ENCODE measurements at regions not wholly inside any gene's neighbourhood (a gene's known extent, or its start where the extent isn't known, plus 50 kb on each side); places are given as distances from the start of the nearest gene placed in this dataset.

DNA sequence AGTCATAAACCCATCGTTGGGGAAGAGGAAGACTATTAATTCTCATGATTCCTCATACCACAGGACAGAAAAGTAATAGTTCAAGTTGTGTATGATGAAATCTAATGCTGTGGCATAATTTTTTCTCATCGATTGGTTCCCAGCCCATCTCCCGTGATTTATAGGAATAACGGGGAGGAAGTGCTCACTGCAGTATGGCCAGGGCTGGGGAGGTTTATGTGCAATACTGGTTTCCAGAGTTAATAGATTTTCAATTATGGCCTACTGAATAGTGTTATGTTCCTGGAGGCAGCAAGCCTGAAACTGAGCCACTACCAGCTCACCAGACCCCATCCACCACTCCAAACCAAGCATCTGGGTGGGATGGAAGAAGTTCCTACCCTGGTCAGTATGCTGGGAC is 147.1 kb upstream of the NCAM1 start:
- Histone ChIP-seq H3K9me3 (ENCODE audit: low read length) (no peaks in the 10 kb centered on the region), H3K4me2 (ENCODE audit: low read depth, low read length) (no peak overlapping the region), H3K79me2 (ENCODE audit: insufficient read depth, low read length) (no peaks in the 10 kb centered on the region), H3K27me3 (ENCODE audit: control insufficient read depth in 1 of 2, insufficient read depth in 2 of 2, low read length in 2 of 2) (no peaks in the 10 kb centered on the region), H3K4me1 (ENCODE audit: insufficient read depth, low read length) (no peaks in the 10 kb centered on the region), H3K36me3 (replicated peaks in 1 of 2; ENCODE audit: control insufficient read depth in 1 of 2, insufficient read depth in 2 of 2, low read length in 2 of 2) (no peaks in the 10 kb centered on the region), H2AFZ (ENCODE audit: low read length) (no peak overlapping the region), H3K4me3 (replicated peaks in 1 of 3; ENCODE audit: insufficient read depth in 1 of 3, low read depth in 2 of 3, low read length in 3 of 3) (no peak overlapping the region), H4K20me1 (ENCODE audit: insufficient read depth, low read length) (no peaks in the 10 kb centered on the region), H3K27ac (ENCODE audit: extremely low read length, insufficient read depth, low read length) (no peak overlapping the region), H3K9ac (ENCODE audit: insufficient read depth, low read depth, low read length) (no peak overlapping the region)
- no peak for ATAC-seq
- intact Hi-C loops (cut with micrococcal nuclease; ENCODE audit: unreplicated experiment) = no loop called here
- TF ChIP-seq, protein P1, sequence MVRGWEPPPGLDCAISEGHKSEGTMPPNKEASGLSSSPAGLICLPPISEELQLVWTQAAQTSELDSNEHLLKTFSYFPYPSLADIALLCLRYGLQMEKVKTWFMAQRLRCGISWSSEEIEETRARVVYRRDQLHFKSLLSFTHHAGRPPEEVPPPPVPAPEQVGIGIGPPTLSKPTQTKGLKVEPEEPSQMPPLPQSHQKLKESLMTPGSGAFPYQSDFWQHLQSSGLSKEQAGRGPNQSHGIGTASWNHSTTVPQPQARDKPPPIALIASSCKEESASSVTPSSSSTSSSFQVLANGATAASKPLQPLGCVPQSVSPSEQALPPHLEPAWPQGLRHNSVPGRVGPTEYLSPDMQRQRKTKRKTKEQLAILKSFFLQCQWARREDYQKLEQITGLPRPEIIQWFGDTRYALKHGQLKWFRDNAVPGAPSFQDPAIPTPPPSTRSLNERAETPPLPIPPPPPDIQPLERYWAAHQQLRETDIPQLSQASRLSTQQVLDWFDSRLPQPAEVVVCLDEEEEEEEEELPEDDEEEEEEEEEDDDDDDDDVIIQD (CRISPR knock-in tag; IDR thresholded peaks at IDR 0.05; ENCODE audit: low read depth) = no peak
- WGBS (ENCODE audit: low lambda C conversion rate) = 13% methylated on average over 4 of the region's 4 CpGs
- in situ Hi-C loops (cut with HindIII; ENCODE audit: extremely low pct_ligation_motif_present, low pct_unique_long_range_greater_than_20kb) = no loop called here
- ChIA-PET POLR2A (no interaction called here), CTCF (ENCODE audit: low intra/inter-chr PET ratio, low total read pairs) (no interaction called here)
- DNase-seq (ENCODE audit: low spot score) = no peak
- FAIRE-seq = no peak
- BruUV-seq (replicated peaks) = no TSS peak

DNA sequence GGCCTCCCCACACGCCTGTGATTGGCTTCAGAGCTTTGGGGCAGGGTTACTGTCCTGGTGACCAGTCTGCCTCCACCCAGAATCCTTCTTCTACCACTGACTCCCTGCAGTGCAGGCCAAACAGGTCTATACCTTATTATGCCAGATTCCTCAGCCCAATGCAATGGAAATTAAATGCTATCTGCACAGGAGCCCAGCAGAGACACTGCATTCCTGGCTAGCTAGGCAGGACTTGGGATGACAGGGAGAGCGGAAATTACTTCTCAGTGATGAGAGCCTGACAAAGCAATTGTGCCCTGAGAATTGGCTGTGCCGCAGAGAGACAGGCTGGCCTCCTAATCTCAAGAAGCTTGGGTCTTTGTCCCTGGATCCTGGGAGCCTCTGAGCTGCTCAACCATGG is 143.8 kb upstream of the NCAM1 start:
- Histone ChIP-seq H4K20me1 (ENCODE audit: insufficient read depth, low read length) (no peaks in the 10 kb centered on the region), H3K36me3 (replicated peaks in 1 of 2; ENCODE audit: control insufficient read depth in 1 of 2, insufficient read depth in 2 of 2, low read length in 2 of 2) (no peaks in the 10 kb centered on the region), H3K9ac (ENCODE audit: insufficient read depth, low read depth, low read length) (no peak overlapping the region), H3K9me3 (ENCODE audit: low read length) (no peaks in the 10 kb centered on the region), H3K27ac (ENCODE audit: extremely low read length, insufficient read depth, low read length) (no peak overlapping the region), H2AFZ (ENCODE audit: low read length) (no peak overlapping the region), H3K4me3 (replicated peaks in 1 of 3; ENCODE audit: insufficient read depth in 1 of 3, low read depth in 2 of 3, low read length in 3 of 3) (no peak overlapping the region), H3K4me1 (ENCODE audit: insufficient read depth, low read length) (no peaks in the 10 kb centered on the region), H3K4me2 (ENCODE audit: low read depth, low read length) (no peak overlapping the region), H3K27me3 (ENCODE audit: control insufficient read depth in 1 of 2, insufficient read depth in 2 of 2, low read length in 2 of 2) (no peaks in the 10 kb centered on the region), H3K79me2 (ENCODE audit: insufficient read depth, low read length) (no peaks in the 10 kb centered on the region)
- in situ Hi-C loops (cut with HindIII; ENCODE audit: extremely low pct_ligation_motif_present, low pct_unique_long_range_greater_than_20kb) (no loop called here), intact Hi-C loops (cut with micrococcal nuclease; ENCODE audit: unreplicated experiment) (no loop called here)
- ATAC-seq = no peak
- CTCF ChIA-PET (ENCODE audit: low intra/inter-chr PET ratio, low total read pairs) = no interaction called here
- BruUV-seq (replicated peaks) = no TSS peak
- no peak for DNase-seq (ENCODE audit: low spot score)
- 50% methylated on average over 1 of the region's 3 CpGs for WGBS (ENCODE audit: low lambda C conversion rate)
- TF ChIP-seq, protein P2, sequence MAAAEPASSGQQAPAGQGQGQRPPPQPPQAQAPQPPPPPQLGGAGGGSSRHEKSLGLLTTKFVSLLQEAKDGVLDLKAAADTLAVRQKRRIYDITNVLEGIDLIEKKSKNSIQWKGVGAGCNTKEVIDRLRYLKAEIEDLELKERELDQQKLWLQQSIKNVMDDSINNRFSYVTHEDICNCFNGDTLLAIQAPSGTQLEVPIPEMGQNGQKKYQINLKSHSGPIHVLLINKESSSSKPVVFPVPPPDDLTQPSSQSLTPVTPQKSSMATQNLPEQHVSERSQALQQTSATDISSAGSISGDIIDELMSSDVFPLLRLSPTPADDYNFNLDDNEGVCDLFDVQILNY (CRISPR knock-in tag; conservative IDR thresholded peaks at IDR 0.05) = no peak
- FAIRE-seq = no peak
- POLR2A ChIA-PET = no interaction called here

All from HepG2 (cell line).